ENCODE measurements at regions not wholly inside any gene's neighbourhood (a gene's known extent, or its start where the extent isn't known, plus 50 kb on each side); places are given as distances from the start of the nearest gene placed in this dataset.
A peak's percentile ranks its signal among the peaks of the same experiment; 100 is the strongest.

DNA sequence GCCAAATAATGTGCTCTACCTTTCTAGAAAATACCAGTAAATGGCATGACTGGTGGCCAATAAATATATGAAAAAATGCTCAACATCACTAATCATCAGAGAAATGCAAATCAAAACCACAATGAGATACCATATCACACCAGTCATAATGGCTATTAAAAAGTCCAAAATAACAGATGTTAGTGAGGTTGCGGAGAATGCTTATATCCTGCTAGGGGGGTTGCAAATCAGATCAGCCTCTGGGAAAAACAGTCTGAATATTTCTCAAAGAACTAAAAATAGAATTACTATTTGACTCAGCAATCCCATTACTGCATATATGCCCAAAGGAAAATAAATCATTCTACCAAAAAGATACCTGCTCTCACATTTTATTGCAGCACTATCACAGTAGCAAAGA lies 115.1 kb downstream of the RASGEF1B start:
- Mint-ChIP-seq H3K27ac (no peak overlapping the region), H3K9me3 (no peaks in the 10 kb centered on the region), H3K27me3 (ENCODE audit: insufficient read depth) (peaks cover 2% of the 10 kb centered on the region; the same call in 1 of the 2 replicates), H3K4me3 (no peak overlapping the region), H3K4me1 (ENCODE audit: low read depth) (no peaks in the 10 kb centered on the region), H3K36me3 (ENCODE audit: low read depth) (no peaks in the 10 kb centered on the region)
- TF ChIP-seq CTCF (IDR thresholded peaks at IDR 0.05) = no peak
- DNase-seq = no peak

GRCh38 chr4:81355136-81355535 lies 116.6 kb downstream of the RASGEF1B start:
- Mint-ChIP-seq H3K4me1 (ENCODE audit: low read depth) (no peaks in the 10 kb centered on the region), H3K36me3 (ENCODE audit: low read depth) (no peaks in the 10 kb centered on the region), H3K27me3 (ENCODE audit: insufficient read depth) (peaks cover 2% of the 10 kb centered on the region; the same call in 1 of the 2 replicates), H3K4me3 (no peak overlapping the region), H3K9me3 (no peaks in the 10 kb centered on the region), H3K27ac (no peak overlapping the region)
- no peak for TF ChIP-seq CTCF (IDR thresholded peaks at IDR 0.05)
- DNase-seq = no peak

DNA sequence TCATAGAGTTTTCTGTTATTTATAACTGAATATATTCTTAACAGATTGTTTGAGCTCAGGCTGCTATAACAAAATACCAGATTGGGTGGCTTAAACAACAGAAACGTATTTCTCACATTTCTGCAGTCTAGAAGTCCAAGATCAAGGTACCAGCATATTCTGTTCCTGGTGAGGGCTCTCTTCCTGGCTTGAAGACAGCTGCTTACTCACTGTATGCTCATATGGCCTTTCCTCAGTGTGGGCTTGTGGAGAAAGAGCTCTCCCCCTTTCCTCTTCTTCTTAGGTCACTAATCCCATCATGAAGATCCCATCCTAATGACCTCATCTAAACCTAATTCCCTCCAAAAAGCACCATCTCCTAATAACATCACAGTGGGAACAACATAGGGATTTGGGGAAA lies 117.8 kb downstream of the RASGEF1B start:
- peaks cover 2% of the 10 kb centered on the region; the same call in 1 of the 2 replicates for H3K27me3 Mint-ChIP-seq (ENCODE audit: insufficient read depth)
- H3K4me3 Mint-ChIP-seq = no peak overlapping the region
- no peaks in the 10 kb centered on the region for H3K36me3 Mint-ChIP-seq (ENCODE audit: low read depth)
- no peaks in the 10 kb centered on the region for H3K4me1 Mint-ChIP-seq (ENCODE audit: low read depth)
- DNase-seq = no peak
- H3K27ac Mint-ChIP-seq = no peak overlapping the region
- no peaks in the 10 kb centered on the region for H3K9me3 Mint-ChIP-seq
- no peak for TF ChIP-seq CTCF (IDR thresholded peaks at IDR 0.05)

- H3K27me3 Mint-ChIP-seq (ENCODE audit: insufficient read depth) = peaks cover 2% of the 10 kb centered on the region; the same call in 1 of the 2 replicates
- DNase-seq = no peak
- H3K27ac Mint-ChIP-seq = no peak overlapping the region
- no peak for TF ChIP-seq CTCF (IDR thresholded peaks at IDR 0.05)
- H3K4me1 Mint-ChIP-seq (ENCODE audit: low read depth) = no peaks in the 10 kb centered on the region
- H3K9me3 Mint-ChIP-seq = no peaks in the 10 kb centered on the region
- H3K36me3 Mint-ChIP-seq (ENCODE audit: low read depth) = no peaks in the 10 kb centered on the region
- no peak overlapping the region for H3K4me3 Mint-ChIP-seq
Observed at GRCh38 chr4:81352446-81352835, 119.3 kb downstream of the RASGEF1B start.

GRCh38 chr4:81351654-81352445 lies 119.9 kb downstream of the RASGEF1B start:
- no peaks in the 10 kb centered on the region for H3K4me1 Mint-ChIP-seq (ENCODE audit: low read depth)
- H3K36me3 Mint-ChIP-seq (ENCODE audit: low read depth) = no peaks in the 10 kb centered on the region
- peak; percentile 93 for TF ChIP-seq CTCF (IDR thresholded peaks at IDR 0.05)
- no peak overlapping the region for H3K27ac Mint-ChIP-seq
- no peaks in the 10 kb centered on the region for H3K27me3 Mint-ChIP-seq (ENCODE audit: insufficient read depth)
- H3K9me3 Mint-ChIP-seq = no peaks in the 10 kb centered on the region
- DNase-seq = peak; percentile 35
- H3K4me3 Mint-ChIP-seq = no peak overlapping the region
